ENCODE measurements at regions not wholly inside any gene's neighbourhood (a gene's known extent, or its start where the extent isn't known, plus 50 kb on each side); places are given as distances from the start of the nearest gene placed in this dataset.

DNA sequence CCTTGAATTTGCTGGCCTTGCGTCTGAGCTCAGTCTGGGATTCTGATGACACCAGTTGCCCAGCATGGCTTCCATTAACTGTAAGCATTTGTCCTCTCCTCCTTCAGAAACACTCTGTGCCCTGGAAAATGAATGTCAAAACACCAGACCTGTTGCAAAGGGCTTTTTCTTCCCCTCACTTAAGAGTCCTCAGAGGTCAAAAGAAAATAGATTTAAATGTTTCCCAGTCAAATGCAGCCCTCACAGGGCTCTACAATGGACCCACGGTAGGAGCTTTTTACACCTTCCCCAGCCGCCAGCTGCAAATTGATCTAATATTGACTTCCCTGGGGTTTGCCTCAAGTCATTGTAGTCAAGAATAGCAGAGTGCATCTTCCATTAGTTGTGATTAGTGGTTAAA, 332.2 kb downstream of the INSC start:
- intact Hi-C loops (cut with DNase I; ENCODE audit: low total_unique reads) (no loop called here), in situ Hi-C loops (cut with MboI; ENCODE audit: low pct_ligation_motif_present in 1 of 4, low pct_unique_long_range_greater_than_20kb in 1 of 4, low sequenced_read_pairs in 3 of 4) (no loop called here)
- Histone ChIP-seq H3K4me3 (no peak overlapping the region), H3K36me3 (no peaks in the 10 kb centered on the region), H3K4me1 (no peaks in the 10 kb centered on the region), H3K27me3 (no peaks in the 10 kb centered on the region), H3K9me3 (no peaks in the 10 kb centered on the region), H3K27ac (no peak overlapping the region)
- WGBS, 2 donors (ENCODE audit: low coverage in 1 of 2): 65 to 78% methylated on average over 3 of the region's 3 CpGs
- DNase-seq: no peak
- TF ChIP-seq POLR2A (IDR thresholded peaks at IDR 0.05) (no peak), EP300 (IDR thresholded peaks at IDR 0.05; ENCODE audit: low read depth) (no peak), POLR2AphosphoS5 (IDR thresholded peaks at IDR 0.05) (no peak)
- TF ChIP-seq, protein P1, sequence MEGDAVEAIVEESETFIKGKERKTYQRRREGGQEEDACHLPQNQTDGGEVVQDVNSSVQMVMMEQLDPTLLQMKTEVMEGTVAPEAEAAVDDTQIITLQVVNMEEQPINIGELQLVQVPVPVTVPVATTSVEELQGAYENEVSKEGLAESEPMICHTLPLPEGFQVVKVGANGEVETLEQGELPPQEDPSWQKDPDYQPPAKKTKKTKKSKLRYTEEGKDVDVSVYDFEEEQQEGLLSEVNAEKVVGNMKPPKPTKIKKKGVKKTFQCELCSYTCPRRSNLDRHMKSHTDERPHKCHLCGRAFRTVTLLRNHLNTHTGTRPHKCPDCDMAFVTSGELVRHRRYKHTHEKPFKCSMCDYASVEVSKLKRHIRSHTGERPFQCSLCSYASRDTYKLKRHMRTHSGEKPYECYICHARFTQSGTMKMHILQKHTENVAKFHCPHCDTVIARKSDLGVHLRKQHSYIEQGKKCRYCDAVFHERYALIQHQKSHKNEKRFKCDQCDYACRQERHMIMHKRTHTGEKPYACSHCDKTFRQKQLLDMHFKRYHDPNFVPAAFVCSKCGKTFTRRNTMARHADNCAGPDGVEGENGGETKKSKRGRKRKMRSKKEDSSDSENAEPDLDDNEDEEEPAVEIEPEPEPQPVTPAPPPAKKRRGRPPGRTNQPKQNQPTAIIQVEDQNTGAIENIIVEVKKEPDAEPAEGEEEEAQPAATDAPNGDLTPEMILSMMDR (IDR thresholded peaks at IDR 0.05): no peak

DNA sequence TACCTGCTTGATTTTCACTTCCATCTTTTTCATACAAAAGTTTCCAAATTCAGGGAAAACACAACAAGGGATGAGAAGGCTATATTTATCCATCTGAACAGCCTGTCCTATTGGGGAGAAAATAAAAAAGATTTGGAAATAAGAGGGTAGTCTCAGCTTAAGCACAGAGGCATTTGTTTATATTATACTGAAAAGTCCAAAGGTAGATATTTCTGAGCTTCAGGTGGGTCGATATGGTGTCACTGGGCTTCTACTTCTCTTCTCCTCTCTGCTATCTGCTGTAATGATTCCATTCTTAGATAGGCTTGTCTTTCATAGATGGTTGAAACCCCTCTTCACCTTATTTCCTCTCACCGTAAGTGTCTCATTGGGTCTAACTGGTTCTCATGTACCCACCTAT, 337.0 kb downstream of the INSC start:
- H3K36me3 ChIP-seq: no peaks in the 10 kb centered on the region
- TF ChIP-seq POLR2AphosphoS5 (IDR thresholded peaks at IDR 0.05) (no peak), EP300 (IDR thresholded peaks at IDR 0.05; ENCODE audit: low read depth) (no peak), POLR2A (IDR thresholded peaks at IDR 0.05) (no peak)
- TF ChIP-seq, protein P1 (IDR thresholded peaks at IDR 0.05): no peak

DNA sequence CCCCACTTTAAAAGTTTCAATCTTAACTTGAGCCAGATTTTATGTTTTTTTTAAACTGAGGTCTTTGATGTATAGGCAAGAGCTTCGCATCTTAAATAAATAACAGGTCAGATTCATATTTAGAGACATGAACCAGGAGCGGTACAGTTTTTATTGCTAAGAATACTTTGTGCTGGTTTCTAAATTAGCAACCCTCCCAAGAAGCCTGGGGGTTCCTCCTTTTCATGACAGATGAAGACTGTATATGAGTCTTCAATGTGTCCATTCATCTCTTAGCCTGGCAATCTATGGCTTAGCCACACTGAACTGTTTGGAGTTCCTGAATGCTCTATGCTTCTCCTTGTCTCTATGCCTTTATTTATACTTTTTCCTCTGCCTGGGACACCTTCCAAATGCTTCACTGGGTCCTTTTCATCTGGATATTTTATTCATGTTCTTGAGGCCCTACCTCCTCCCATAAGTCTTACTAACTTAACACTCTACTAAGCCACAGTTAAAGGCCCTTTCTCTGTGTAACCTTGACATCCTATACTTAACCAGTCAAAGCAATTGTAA, 338.6 kb downstream of the INSC start:
- H3K4me1 ChIP-seq: no peaks in the 10 kb centered on the region
- no peak overlapping the region for H3K4me3 ChIP-seq
- H3K36me3 ChIP-seq: no peaks in the 10 kb centered on the region
- DNase-seq: no peak
- in situ Hi-C loops (cut with MboI; ENCODE audit: low pct_ligation_motif_present in 1 of 4, low pct_unique_long_range_greater_than_20kb in 1 of 4, low sequenced_read_pairs in 3 of 4): no loop called here
- H3K27me3 ChIP-seq: no peaks in the 10 kb centered on the region
- H3K27ac ChIP-seq: no peak overlapping the region
- TF ChIP-seq EP300 (IDR thresholded peaks at IDR 0.05; ENCODE audit: low read depth): no peak
- no peak for TF ChIP-seq POLR2A (IDR thresholded peaks at IDR 0.05)
- TF ChIP-seq POLR2AphosphoS5 (IDR thresholded peaks at IDR 0.05): no peak
- TF ChIP-seq, protein P1 (IDR thresholded peaks at IDR 0.05): no peak
- no peaks in the 10 kb centered on the region for H3K9me3 ChIP-seq
- intact Hi-C loops (cut with DNase I; ENCODE audit: low total_unique reads): no loop called here
- WGBS, 2 donors (ENCODE audit: low coverage in 1 of 2): 60 to 77% methylated on average over 2 of the region's 2 CpGs

More for the DNA sequence above, 337.0 kb downstream of the INSC start:
- no peak for DNase-seq
- intact Hi-C loops (cut with DNase I; ENCODE audit: low total_unique reads): no loop called here
- 52 to 81% methylated on average over 2 of the region's 2 CpGs for WGBS, 2 donors (ENCODE audit: low coverage in 1 of 2)
- Histone ChIP-seq H3K27me3 (no peaks in the 10 kb centered on the region), H3K4me3 (no peak overlapping the region), H3K9me3 (no peaks in the 10 kb centered on the region), H3K27ac (no peak overlapping the region), H3K4me1 (no peaks in the 10 kb centered on the region)
- in situ Hi-C loops (cut with MboI; ENCODE audit: low pct_ligation_motif_present in 1 of 4, low pct_unique_long_range_greater_than_20kb in 1 of 4, low sequenced_read_pairs in 3 of 4): no loop called here

DNA sequence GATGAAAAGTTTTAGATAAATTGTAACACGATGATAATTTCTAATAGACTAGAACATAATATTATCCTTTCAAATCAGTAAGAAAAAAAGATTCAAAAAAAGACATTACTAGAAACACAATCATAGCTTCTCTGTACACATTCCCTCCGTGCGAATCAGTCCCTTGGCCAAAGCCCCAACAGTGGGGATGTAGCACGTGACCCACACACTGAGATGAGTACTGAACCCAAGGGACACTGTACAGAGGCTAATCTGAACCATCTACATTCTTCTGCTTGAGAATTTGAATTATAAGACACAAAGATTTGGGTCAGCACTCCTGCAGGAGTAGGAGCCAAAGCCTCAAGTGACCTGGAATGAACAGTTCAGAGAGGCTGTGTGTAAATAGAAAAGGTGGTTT, 353.7 kb downstream of the INSC start:
- in situ Hi-C loops (cut with MboI; ENCODE audit: low pct_ligation_motif_present in 1 of 4, low pct_unique_long_range_greater_than_20kb in 1 of 4, low sequenced_read_pairs in 3 of 4) (no loop called here), intact Hi-C loops (cut with DNase I; ENCODE audit: low total_unique reads) (no loop called here)
- H3K27ac ChIP-seq: no peak overlapping the region
- H3K27me3 ChIP-seq: no peaks in the 10 kb centered on the region
- no peak for DNase-seq
- H3K4me3 ChIP-seq: no peak overlapping the region
- H3K9me3 ChIP-seq: no peaks in the 10 kb centered on the region
- H3K4me1 ChIP-seq: peaks cover 0 to 26% (median 5%) of the 10 kb centered on the region in 4 donors
- WGBS, 2 donors (ENCODE audit: low coverage in 1 of 2): 78 to 80% methylated on average over 3 to 4 of the region's 4 CpGs
- H3K36me3 ChIP-seq: no peaks in the 10 kb centered on the region
- TF ChIP-seq, protein P1 (IDR thresholded peaks at IDR 0.05): no peak
- no peak for TF ChIP-seq EP300 (IDR thresholded peaks at IDR 0.05; ENCODE audit: low read depth)
